NCI-H510A treated with DMSO at 0.1 percent for 48 hours (cell line): ENCODE measurements at regions not wholly inside any gene's neighbourhood (a gene's known extent, or its start where the extent isn't known, plus 50 kb on each side); places are given as distances from the start of the nearest gene placed in this dataset.

Experiments used
- DNase-seq: peaks from one replicate; lab custom pipeline; 2025; lab: John Stamatoyannopoulos, UW

DNA sequence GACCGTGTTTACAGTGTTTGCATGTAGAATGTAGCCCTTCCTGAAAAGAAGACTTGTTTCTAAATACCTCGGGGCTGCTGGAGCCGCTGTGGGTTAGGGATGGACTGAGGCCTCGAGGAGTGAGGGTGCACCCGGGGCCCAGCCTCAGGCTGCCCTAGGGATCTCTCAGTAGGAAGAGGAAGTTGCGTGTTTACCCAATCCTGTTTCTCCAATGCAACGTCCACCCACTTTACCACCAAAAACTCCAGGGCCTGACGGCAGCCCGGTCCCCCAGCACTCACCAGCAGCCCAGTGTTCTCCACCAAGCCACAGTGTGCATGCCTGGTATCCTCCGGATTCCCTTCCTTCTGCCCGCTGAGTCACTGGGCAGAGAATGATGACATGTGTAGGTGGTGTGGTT, 255.8 kb downstream of the GLI2 start:
- no peak for DNase-seq

DNA sequence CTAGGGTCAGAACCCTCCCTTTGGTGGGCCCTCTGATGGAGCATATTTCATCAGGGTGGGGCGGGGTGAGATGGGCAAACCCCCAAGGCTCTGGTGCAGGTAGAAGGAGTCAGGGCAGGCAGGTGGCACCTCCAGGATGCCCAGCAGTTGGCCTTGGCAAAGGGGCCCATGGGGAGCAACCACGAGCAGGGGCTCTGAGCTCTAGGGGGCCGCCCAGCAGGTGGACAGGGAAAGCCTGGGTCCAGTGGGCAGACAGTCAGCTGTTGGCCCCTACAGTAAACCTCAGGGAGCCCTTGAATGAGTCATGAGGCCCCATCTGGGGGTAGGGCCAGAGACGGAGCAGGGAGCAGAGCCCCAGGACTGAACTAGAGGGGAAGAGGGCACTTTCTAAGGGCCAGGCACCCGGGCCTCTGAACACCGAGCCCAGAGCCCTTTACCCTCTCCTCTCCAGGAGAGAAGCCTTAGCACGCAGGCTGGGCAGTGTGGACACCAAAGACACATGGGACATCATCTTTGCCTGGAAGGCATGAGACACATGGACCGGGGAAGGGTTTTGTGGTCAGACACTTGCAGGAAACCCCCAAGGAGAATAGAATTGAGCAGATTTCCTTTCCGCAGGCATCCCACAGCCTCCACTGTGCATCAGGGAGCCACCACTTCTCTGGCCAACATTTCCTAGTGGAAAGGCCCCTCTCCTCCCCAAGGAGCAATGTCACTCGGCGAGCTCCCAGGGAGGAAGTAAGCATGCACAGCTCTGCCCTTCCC, 257.3 kb downstream of the GLI2 start:
- no peak for DNase-seq

DNA sequence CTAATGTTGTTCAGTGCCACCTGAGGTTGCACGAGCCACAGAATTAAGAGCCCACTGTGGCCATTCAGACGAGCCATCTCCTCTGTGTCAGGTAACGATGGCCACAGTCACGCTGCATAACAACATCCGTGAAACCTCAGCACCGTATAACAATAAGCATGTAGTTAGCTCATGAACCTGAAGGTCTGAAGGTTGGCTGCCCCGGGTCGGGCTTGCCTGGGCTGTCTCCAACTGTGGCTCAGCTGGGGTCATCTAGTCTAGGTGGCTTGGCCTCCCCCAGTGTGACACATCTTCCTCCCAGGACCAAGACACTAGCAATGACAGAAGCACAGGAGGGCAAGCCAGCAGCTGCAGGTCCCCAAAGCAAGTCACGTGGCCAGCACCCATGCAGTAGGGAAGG, 258.0 kb downstream of the GLI2 start:
- DNase-seq, result no peak

DNA sequence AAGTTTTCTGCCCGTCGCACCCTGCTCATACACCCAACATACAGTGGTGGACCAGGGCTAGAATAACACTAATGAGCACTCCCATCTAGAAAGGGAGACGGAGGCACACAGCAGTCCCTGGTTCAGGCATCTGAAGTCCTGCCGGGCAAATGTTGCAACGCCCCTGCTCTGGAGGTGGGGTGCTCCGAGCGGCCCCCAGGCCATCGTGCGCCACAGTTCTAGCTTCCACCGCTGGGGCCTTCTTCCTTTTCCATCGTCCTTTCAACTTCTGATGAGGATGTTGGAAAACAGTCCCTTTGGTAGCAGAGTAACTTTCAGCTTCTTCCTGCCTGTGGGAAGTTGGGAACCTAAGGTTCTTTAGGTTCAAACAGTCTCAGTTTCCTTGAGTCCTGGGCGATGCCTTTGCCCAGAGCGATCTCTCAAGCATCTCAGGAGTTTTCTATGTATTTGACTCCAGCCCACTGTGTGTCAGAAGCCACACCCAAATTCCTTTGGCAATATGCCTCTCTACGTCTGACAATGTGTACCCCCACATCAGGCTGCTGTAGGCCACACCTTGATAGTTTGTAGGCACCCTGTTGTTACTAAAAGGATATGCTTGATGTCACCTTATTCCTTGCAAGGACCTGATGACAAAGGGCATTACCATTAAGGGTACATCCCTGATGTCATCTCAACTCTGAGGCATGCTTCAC, 258.8 kb downstream of the GLI2 start:
- DNase-seq, result no peak

DNA sequence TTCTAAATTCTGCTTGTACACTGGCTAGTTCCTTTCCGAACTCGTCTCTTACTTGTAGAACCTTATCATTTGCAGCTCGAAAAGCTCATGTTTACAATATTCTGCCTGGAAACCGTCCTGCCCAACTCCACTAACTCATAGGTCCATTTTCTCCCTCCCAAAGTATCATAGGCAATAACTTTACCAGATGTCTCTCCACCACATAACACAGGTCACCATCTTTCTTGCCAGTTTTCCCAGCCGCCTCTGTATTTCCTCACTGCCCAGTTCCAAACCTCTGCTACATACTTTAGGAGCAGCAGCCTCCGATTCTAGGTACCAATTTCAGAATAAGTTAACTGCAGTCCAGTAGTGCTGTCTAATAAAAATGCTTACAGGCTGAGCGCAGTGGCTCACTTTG, 259.5 kb downstream of the GLI2 start:
- DNase-seq, result no peak

DNA sequence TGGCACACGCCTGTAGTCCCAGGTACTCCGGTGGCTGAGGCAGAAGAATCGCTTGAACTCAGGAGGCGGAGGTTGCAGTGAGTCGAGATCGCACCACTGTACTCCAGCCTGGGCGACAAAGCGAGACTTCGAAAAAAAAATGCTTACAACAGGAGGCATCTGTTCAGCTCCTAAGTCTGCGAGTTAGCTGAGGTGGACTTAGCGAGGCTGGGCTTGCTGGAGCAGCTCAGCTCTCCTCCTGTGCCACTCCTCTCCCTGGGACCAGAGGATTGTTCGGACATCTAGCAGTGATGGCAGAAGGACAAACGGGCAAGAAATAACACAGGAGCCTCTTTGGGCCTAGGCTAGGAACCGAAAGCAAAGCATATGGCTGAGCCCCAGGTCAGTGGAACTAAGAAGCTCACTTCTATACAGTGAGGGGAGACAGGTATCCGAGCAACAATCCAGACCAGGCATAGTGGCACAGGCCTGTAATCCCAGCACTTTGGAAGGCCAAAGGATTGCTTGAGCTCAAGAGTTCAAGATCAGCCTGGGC, 260.1 kb downstream of the GLI2 start:
- DNase-seq, result no peak

DNA sequence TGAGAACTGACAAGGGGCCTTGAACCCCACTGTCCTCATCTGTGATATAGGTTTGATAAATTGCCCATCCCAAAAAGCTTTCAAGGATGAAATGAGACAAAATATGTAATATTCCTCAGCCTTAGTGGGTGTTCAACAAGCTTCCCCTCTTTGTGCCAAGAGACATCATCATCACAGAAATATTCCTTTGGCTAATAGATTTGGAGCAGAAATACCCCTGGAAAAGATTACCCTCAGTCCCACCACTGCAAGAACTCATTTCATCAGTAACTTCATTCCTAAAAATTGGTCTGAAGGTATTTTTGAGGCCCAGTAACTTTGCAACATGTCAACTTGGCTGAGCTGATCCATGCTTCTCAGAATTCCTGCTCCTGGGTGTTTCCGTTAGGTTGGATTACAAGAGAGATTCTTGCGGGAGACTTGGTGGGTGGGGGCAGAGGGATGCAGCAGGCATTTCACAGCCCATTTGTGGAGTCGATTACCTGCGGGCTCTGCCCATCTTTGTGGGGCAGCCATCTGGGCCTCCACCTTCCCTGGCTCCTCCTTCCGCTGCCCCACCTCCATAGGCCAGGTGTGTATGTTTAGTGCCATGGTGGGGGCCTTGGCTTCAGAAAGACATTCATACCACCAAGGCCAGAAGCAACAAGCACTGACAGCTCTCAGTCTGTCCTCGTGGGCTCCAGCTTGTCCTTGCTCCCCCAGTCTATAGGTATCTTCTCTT, 263.9 kb downstream of the GLI2 start:
- DNase-seq, result no peak

DNA sequence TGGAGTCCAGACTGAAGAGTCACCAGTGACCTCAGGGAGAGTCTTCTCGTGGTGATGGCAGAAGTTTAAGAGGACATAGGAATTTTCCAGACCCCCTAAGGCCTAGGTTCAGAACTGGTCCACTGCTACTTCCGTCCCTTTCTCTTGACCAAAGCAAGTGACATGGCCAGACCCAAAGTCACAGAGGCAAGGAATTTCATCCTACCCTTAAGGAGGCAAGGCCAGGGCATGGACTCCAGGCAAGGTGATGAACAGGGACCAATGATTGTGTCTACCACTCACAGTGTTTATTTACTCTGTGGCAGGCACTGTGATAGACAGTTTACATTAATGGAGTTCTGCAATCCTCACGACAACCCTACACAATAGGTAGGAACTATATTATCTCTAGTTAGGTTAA, 265.1 kb downstream of the GLI2 start:
- no peak for DNase-seq

DNA sequence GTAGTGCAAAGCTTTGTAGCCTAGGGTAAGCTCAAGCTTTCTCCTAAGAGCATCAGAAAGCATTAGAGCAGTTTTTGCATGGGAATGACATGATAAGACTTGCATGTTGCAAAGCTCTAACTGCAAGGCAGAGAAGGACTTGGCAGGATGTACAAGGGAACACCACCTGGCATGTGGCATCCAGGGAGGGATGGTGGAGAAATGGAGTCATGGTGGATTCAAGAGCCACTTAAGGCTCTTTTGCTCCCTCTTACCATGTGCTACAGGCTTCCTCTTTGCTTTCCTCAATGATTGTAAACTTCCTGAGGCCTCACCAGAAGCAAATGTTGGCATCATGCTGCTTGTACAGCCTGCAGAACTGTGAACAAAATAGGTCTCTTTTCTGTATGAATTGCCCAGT, 266.0 kb downstream of the GLI2 start:
- no peak for DNase-seq

DNA sequence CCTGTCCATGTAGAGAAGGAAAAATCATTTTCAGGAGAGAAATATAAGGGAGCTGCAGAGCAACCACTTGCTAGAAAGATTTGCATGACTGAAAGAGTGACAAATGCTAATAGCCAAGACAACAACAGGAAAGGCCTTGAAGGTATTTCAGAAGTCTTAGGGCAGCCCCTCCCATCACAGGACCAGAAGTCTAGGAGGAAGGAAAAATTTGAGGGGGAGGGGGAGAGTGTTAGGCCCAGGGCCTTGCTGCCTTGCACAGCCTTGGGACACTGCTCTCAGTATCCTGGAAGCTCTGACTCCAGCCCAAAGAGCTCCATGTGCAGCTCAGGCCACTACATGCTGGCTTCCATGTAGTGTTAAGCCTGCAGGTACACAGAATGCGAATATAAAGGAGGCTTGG, 266.9 kb downstream of the GLI2 start:
- DNase-seq, result no peak

DNA sequence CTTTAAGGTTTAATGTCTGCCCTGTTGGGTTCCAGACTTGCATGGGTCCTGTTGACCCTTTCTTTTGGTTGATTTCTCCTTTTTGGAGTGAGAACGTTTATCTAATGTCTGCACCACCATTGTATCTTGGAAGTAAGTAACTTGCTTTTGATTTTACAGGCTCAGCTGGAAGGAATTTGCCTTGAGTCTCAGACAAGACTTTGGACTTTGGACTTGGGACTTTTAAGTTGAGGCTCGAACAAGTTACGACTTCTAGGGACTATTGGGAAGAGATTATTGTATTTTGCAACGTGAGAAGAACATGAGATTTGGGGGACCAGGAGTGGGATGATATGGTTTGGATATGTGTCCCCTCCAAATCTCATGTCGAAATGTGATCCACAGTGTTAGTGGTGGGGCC, 267.7 kb downstream of the GLI2 start:
- DNase-seq, result no peak

DNA sequence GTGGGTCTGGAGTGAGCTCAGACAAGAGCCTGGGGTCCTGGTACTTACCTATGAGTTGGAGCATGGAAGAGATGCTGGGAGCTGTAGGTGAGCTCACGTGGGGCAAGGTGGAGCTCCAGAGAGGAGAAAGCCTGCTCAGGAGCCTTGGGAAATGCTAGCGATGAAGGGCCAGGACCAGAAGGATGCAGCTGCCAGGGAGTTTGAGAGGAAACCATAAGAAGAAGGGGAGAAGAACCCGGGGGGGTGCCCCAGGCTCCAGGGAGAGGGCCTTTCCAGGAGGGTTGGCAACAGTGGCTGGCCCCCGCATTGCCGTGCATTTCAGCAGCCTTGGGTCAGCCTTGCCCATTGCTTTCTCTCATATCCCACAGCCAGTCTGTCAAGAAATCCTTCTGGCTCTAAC, 268.7 kb downstream of the GLI2 start:
- no peak for DNase-seq

DNA sequence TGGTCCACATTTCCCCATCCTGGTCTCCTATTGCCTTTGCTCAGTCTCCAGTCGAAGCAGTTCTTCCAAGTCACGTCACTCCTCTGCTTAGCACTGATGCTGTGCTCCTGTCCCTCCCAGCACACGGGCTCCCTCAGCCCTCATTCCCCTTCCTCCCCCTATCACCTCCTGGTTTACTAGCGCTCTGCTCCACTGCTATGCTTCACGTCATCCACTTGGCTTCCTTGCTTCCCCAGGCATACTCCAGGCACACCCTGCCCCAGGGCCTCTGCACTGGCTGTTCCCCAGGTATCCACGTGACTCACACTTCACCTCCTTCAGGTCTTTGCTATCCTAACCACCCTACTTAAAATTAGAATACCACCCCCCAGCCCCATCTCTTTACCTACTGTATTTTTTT, 269.3 kb downstream of the GLI2 start:
- DNase-seq, result peak; percentile 73

DNA sequence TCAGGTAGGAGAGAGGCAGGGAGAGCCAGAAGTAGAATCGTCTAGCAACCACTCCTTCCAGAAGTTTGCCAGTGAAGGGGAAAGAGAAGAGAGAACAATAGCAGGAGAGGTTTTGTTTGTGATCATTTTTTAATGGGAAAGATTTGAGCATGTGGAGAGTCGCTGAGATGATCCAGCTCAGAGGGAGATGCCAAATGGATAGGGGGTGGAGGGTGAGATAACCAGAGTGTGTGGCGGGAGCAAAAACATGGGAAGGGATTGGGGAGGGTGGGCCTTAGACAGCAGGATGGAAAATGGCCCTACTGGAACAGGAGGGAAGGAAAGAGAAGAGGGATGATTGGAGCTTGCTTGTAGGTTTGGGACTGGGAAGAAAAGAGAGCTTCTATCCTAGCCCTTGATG, 269.8 kb downstream of the GLI2 start:
- DNase-seq, result peak; percentile 49

DNA sequence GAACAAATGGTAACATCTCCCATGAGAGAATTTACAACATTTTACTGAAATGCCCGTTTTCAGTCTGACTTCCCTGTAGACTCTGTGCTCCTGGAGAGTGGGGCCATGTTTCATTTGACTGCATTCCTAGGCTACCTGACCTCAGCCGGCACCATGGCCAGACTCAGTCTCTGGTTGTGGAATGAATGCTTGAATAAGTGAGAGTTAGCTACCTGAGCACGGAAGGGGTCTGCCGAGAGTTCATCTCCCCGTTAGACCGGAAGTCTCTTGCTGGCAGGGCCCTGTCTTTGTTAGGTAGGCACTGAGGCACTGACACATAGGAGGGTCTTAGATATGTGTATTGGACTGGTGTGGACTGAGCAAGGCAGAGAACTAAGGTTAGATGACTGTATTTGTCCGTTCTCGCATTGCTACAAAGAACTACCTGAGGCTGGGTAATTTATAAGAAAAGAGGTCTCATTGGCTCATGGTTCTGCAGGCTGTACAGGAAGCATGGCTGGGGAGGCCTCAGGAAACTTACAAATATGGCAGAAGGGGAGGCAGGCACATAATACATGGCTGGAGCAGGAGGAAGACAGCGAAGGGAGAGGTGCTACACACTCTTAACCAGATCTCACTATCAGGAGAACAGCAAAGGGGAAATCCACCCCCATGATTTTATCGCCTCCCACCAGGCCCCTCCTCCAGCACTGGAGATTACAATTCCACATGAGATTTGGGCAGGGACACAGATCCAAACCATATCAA, 271.2 kb downstream of the GLI2 start:
- no peak for DNase-seq

DNA sequence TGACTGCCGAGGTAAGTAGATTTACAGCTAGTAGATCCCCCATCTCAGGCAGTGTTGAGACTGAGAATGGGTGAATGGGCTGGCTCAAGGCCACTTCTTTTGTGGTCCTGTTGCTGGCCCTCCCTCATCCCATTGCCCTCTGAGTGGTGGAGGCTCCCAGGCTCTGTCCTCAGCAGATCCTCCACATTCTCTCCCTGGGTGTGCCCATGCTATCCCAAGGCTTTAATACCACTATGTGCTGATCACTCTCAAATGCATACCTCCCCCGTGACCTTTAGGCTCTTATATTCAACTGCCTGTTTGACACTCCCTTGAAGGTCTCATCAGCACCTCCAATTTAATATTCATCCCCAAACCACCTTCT, 271.8 kb downstream of the GLI2 start:
- no peak for DNase-seq

DNA sequence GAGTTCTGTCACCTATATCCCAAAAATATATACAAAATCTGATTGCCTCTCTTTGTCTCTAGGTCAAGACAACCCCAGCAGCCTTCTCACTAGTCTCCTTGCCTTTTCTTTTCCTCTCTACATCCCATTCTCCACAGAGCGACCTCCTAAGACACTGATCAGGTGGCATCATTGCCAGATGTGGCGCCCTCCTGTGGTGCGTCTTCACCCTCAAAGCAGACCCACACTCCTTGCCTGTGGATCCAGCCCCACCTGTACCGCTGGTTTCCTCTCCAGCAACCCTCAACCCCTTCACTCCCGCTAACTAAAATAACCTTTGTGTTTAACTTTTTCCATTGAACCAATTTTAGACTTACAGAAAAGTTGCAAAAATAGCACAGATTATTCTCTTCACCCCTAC, 273.3 kb downstream of the GLI2 start:
- DNase-seq, result no peak

DNA sequence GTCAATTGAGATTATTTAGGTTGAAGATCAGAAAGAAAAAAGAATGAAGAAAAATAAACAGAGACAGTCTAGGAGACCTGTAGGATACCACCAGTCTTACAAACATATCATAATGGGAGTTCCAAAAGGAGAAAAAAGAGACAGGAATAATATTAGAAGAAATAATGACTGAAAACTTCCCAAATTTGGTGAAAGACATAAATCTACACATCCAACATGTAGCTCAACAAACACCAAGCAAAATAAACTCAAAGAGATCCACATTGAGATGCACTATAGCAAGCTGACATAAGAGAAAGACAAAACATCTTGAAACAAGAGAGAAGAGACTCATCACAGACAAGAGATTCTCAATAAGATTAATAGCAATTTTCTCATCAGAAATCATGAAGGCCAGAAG, 274.0 kb downstream of the TFCP2L1 start:
- no peak for DNase-seq

DNA sequence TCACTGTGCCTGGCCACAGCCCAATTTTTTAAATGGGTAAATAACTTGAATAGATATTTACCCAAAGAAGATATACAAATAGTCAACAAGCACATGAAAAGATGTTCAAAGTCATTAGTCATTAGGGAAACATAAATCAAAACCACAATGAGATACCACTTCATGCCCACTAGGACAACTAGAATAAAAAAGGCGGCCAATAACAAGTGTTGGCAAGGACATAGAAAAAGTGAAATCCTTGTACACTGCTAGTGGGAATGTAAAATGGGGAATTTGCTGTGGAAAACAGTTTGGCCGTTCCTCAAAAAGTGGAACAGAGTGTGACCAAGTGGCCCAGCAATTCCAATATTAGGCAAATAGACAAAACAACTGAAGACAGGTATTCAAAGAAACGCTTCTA, 270.1 kb downstream of the TFCP2L1 start:
- DNase-seq, result no peak

DNA sequence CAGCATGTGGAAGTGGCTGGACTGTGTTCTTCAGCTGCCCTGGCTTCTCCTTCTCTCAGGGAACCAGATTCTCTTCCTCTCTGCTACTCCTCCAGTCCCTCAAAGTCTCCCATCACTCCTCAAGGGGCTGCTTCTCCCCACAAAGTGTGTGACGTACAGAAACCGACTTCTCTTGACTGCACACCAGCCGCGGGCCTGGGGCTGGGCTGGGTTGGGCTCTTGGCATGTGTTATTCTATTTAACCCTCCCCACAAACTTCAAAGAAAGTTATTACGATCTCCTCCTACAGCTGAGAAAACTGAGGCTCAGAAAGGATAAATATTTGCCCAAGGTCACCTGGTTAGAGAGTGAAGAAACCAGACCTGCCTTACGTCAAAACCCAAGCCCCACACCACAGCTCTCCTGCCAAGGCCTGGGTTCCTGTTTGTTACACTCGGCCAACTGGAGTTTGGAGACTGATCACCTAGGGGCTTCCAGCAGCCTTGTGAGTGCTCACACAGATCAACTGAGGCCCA, 269.0 kb downstream of the TFCP2L1 start:
- DNase-seq, result peak; percentile 84

DNA sequence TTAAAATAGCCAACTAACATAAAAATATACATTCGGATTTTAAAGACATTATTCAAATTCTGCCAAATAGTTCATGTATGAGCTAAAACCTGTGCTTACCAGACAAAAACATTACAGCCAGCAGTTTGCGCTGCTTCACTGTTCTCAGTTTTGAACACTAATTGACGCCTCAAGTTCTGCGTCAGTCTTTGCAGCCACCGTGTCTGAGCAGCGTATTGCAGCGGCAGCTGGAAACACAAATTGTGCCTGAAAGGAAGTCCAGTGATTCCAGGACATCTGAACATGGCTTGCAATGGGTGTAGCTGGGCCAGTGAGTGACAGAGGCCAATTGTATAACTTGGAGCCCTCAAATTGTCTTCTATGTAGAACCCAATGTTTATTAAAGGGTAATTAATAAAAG, 267.6 kb downstream of the TFCP2L1 start:
- DNase-seq, result peak; percentile 73
